ENCODE measurements at regions not wholly inside any gene's neighbourhood (a gene's known extent, or its start where the extent isn't known, plus 50 kb on each side); places are given as distances from the start of the nearest gene placed in this dataset.

DNA sequence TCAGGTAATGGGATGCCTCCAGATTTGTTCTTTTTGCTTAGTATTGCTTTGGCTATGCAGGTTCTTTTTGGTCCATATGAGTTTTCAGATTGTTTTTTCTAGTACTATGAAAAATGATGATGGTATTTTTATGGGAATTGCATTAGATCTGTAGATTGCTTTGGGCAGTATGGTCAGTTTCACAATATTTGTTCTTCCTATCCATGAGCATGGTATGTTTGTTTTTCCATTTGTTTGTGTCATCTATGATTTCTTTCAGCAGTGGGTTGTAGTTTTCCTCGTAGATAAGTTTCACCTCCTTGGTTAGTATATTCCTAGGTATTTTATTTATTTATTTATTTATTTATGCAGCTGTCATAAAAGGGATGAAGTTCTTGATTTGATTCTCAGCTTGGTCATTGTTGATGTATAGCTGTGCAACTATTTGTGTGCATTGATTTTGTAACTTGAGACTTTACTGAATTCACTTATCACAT, 103.9 kb upstream of the DNAH14 start:
- WGBS, 2 experiments (ENCODE audit: extremely low coverage in 2 of 2, insufficient read length in 1 of 2) = no CpG with 5 or more reads among the region's 1 CpG
- CTCF ChIA-PET = no interaction called here
- intact Hi-C loops (cut with micrococcal nuclease) = no loop called here

More for the DNA sequence above, 103.9 kb upstream of the DNAH14 start:
- in situ Hi-C loops (cut with MboI; ENCODE audit: low sequenced_read_pairs) (no loop called here), dilution Hi-C loops (cut with HindIII; ENCODE audit: low sequenced_read_pairs, unreplicated experiment) (no loop called here)
- Histone ChIP-seq H2BK15ac (ENCODE audit: low read depth, low read length) (no peak overlapping the region), H2AK5ac (ENCODE audit: low read depth, low read length) (no peak overlapping the region), H3K4me1 (ENCODE audit: control insufficient read depth, insufficient read depth, low read length) (no peaks in the 10 kb centered on the region), H3K9me3 (ENCODE audit: control insufficient read depth, insufficient read depth, low read length) (no peaks in the 10 kb centered on the region), H3K14ac (replicated peaks; ENCODE audit: low read depth, low read length) (no peak overlapping the region), H3K27me3 (ENCODE audit: control insufficient read depth, insufficient read depth, low read length) (peaks cover 3% of the 10 kb centered on the region; the same call in 1 of the 2 replicates), H2BK20ac (ENCODE audit: low read depth, low read length) (no peak overlapping the region), H3K36me3 (ENCODE audit: control insufficient read depth, insufficient read depth, low read length) (no peaks in the 10 kb centered on the region), H2AFZ (replicated peaks; ENCODE audit: low read length, poor library complexity) (no peak overlapping the region), H2BK120ac (ENCODE audit: low read depth, low read length) (no peak overlapping the region), H3K4me2 (ENCODE audit: low read depth, low read length) (no peak overlapping the region), H3K4me3 (ENCODE audit: insufficient read depth, low read depth, low read length) (no peak overlapping the region), H4K20me1 (ENCODE audit: insufficient read depth, low read length) (no peaks in the 10 kb centered on the region), H3K56ac (ENCODE audit: extremely low read depth, insufficient read depth, low read length) (no peak overlapping the region), H2AK9ac (replicated peaks; ENCODE audit: low read depth, low read length, poor library complexity) (no peak overlapping the region), H4K91ac (ENCODE audit: insufficient read depth, low read depth, low read length) (no peak overlapping the region), H3K79me1 (ENCODE audit: low read depth in 1 of 2, low read length in 2 of 2) (no peaks in the 10 kb centered on the region), H3K23ac (ENCODE audit: low read depth, low read length) (no peak overlapping the region), H3K9ac (ENCODE audit: low read depth, low read length) (no peak overlapping the region), H3K18ac (ENCODE audit: low read depth, low read length) (no peak overlapping the region), H3K27ac (ENCODE audit: insufficient read depth, low read length) (no peak overlapping the region), H3K4ac (ENCODE audit: low read depth, low read length) (no peak overlapping the region), H2BK5ac (ENCODE audit: low read depth, low read length, poor library complexity, severe bottlenecking) (no peak overlapping the region), H4K5ac (ENCODE audit: low read depth, low read length) (no peak overlapping the region), H4K8ac (ENCODE audit: low read depth in 2 of 2, low read length in 2 of 2) (no peak overlapping the region), H3K9me1 (ENCODE audit: insufficient read depth, low read length) (no peaks in the 10 kb centered on the region)
- BruUV-seq (replicated peaks) = no TSS peak
- TF ChIP-seq USF2 (IDR thresholded peaks at IDR 0.05; ENCODE audit: low read depth, low read length) = no peak
- TF ChIP-seq POLR2A (IDR thresholded peaks at IDR 0.05; ENCODE audit: low read depth, low read length) = no peak
- TF ChIP-seq CHD1 (IDR thresholded peaks at IDR 0.05; ENCODE audit: low read depth, low read length) = no peak
- no peak for TF ChIP-seq MXI1 (IDR thresholded peaks at IDR 0.05; ENCODE audit: borderline replicate concordance, low read depth, low read length)
- TF ChIP-seq FOS (IDR thresholded peaks at IDR 0.05; ENCODE audit: low read depth, low read length) = no peak
- TF ChIP-seq RCOR1 (IDR thresholded peaks at IDR 0.05; ENCODE audit: insufficient replicate concordance, low read length) = no peak
- TF ChIP-seq RFX5 (IDR thresholded peaks at IDR 0.05; ENCODE audit: low read depth, low read length) = no peak
- TF ChIP-seq, protein P1, sequence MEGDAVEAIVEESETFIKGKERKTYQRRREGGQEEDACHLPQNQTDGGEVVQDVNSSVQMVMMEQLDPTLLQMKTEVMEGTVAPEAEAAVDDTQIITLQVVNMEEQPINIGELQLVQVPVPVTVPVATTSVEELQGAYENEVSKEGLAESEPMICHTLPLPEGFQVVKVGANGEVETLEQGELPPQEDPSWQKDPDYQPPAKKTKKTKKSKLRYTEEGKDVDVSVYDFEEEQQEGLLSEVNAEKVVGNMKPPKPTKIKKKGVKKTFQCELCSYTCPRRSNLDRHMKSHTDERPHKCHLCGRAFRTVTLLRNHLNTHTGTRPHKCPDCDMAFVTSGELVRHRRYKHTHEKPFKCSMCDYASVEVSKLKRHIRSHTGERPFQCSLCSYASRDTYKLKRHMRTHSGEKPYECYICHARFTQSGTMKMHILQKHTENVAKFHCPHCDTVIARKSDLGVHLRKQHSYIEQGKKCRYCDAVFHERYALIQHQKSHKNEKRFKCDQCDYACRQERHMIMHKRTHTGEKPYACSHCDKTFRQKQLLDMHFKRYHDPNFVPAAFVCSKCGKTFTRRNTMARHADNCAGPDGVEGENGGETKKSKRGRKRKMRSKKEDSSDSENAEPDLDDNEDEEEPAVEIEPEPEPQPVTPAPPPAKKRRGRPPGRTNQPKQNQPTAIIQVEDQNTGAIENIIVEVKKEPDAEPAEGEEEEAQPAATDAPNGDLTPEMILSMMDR (conservative IDR thresholded peaks at IDR 0.05; ENCODE audit: low read depth, low read length) = no peak
- TF ChIP-seq, protein P2, sequence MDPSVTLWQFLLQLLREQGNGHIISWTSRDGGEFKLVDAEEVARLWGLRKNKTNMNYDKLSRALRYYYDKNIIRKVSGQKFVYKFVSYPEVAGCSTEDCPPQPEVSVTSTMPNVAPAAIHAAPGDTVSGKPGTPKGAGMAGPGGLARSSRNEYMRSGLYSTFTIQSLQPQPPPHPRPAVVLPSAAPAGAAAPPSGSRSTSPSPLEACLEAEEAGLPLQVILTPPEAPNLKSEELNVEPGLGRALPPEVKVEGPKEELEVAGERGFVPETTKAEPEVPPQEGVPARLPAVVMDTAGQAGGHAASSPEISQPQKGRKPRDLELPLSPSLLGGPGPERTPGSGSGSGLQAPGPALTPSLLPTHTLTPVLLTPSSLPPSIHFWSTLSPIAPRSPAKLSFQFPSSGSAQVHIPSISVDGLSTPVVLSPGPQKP (IDR thresholded peaks at IDR 0.05; ENCODE audit: borderline replicate concordance, low read depth, low read length) = no peak
- no peak for TF ChIP-seq CEBPB (IDR thresholded peaks at IDR 0.05; ENCODE audit: low read depth, low read length)
- TF ChIP-seq MAZ (IDR thresholded peaks at IDR 0.05; ENCODE audit: borderline replicate concordance, low read depth, low read length) = no peak
- no peak for TF ChIP-seq SMC3 (IDR thresholded peaks at IDR 0.05; ENCODE audit: low read depth, low read length)
- no peak for TF ChIP-seq BHLHE40 (IDR thresholded peaks at IDR 0.05; ENCODE audit: low read depth, low read length)
- TF ChIP-seq NFE2L2 (IDR thresholded peaks at IDR 0.05; ENCODE audit: low read depth, low read length) = no peak
- TF ChIP-seq MAFK (IDR thresholded peaks at IDR 0.05; ENCODE audit: low read depth, low read length) = no peak
- no peak for TF ChIP-seq RAD21 (IDR thresholded peaks at IDR 0.05; ENCODE audit: low read length)
- DNase-seq (no peak), ATAC-seq (ENCODE audit: low read depth) (no peak)
- POLR2A ChIA-PET (ENCODE audit: unreplicated experiment) = no interaction called here

Measured in IMR-90 (cell line).